Liver (tissue), 3 donors: ENCODE measurements at regions not wholly inside any gene's neighbourhood (a gene's known extent, or its start where the extent isn't known, plus 50 kb on each side); places are given as distances from the start of the nearest gene placed in this dataset.

Source experiments
- ATF3 ChIP-seq: IDR thresholded peaks from 2 replicates; pipeline ENCODE4 v1.6.1; 2016; ENCODE audit warnings: antibody characterized with exemption
- GABPA ChIP-seq, 2 donors: IDR thresholded peaks in 1 of 2; conservative IDR thresholded peaks in 1 of 2; 2 replicates each; pipeline ENCODE4 v1.6.1; 2016; ENCODE audit warnings: antibody characterized with exemption in 2 of 2, mild to moderate bottlenecking in 1 of 2, moderate library complexity in 1 of 2
- HNF4A ChIP-seq, 2 donors: conservative IDR thresholded peaks; 2 replicates each; pipeline ENCODE4 v1.6.1; 2016; ENCODE audit warnings: antibody characterized with exemption in 2 of 2, mild to moderate bottlenecking in 2 of 2
- JUND ChIP-seq, 2 donors: IDR thresholded peaks; 2 replicates each; pipeline ENCODE4 v1.6.1; 2016; ENCODE audit warnings: antibody characterized with exemption in 2 of 2
- NR2F2 ChIP-seq: IDR thresholded peaks from 2 replicates; pipeline ENCODE4 v1.6.1; 2016; ENCODE audit warnings: antibody characterized with exemption
- RAD21 ChIP-seq, 2 donors: IDR thresholded peaks; 2 replicates each; pipeline ENCODE4 v1.6.1; 2016; ENCODE audit warnings: antibody characterized with exemption in 2 of 2, mild to moderate bottlenecking in 2 of 2
- REST ChIP-seq: IDR thresholded peaks from 2 replicates; pipeline ENCODE4 v1.6.1; 2016; ENCODE audit warnings: antibody characterized with exemption, mild to moderate bottlenecking
- SP1 ChIP-seq: IDR thresholded peaks from 2 replicates; pipeline ENCODE4 v1.6.1; 2018; ENCODE audit warnings: antibody characterized with exemption, mild to moderate bottlenecking
- YY1 ChIP-seq: IDR thresholded peaks from 2 replicates; pipeline ENCODE4 v1.6.1; 2016; ENCODE audit warnings: antibody characterized with exemption, mild to moderate bottlenecking
- ZBTB33 ChIP-seq: IDR thresholded peaks from 2 replicates; pipeline ENCODE4 v1.6.1; 2016; ENCODE audit warnings: antibody characterized with exemption
- TF ChIP-seq, protein P1 (sequence below): fragments of 150-350 bp; IDR thresholded peaks from 2 replicates; pipeline ENCODE4 v1.5.1; 2017; ENCODE audit warnings: improper control_type of control experiment, low read depth, low read length; ENCODE audit not compliant: missing input control
- TF ChIP-seq, protein P2 (sequence below): IDR thresholded peaks from 2 replicates; pipeline ENCODE4 v1.6.1; 2016; ENCODE audit warnings: antibody characterized with exemption
- donor health status: healthy.
- donor health status: healthy.

DNA sequence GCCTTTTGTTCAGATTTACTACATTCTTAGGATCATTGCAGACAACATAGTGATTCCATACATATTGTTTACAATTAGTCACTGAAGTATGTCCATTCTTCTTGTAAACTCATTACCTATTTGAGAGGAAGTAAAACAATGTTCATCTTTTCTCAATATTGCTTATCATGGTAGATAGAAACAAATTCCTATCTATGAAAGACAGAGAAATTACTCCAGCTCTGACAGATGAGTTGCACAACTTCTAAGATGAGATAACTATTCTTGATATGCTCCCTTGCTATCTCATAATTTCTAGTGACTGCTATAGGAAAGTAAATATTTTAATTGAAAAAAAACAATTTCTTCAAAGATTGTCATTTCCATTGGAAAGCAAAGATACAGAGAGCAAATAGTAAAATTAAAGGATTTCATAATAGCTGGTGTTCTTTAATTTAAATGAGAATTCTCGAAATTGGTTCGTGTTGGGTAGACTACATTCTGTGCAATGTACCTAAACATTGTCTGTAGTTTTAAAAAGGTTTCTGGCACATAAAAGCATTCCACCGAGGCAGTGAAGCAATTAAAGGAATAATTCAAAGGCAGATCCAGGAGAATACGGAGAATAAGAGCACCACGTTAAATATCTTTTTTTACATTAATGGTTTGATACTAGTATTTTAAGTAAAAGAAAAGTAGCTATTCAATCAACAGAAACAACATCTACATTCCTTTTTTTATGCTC is 1029.1 kb upstream of the ACO1 start:
- TF ChIP-seq, protein P1, sequence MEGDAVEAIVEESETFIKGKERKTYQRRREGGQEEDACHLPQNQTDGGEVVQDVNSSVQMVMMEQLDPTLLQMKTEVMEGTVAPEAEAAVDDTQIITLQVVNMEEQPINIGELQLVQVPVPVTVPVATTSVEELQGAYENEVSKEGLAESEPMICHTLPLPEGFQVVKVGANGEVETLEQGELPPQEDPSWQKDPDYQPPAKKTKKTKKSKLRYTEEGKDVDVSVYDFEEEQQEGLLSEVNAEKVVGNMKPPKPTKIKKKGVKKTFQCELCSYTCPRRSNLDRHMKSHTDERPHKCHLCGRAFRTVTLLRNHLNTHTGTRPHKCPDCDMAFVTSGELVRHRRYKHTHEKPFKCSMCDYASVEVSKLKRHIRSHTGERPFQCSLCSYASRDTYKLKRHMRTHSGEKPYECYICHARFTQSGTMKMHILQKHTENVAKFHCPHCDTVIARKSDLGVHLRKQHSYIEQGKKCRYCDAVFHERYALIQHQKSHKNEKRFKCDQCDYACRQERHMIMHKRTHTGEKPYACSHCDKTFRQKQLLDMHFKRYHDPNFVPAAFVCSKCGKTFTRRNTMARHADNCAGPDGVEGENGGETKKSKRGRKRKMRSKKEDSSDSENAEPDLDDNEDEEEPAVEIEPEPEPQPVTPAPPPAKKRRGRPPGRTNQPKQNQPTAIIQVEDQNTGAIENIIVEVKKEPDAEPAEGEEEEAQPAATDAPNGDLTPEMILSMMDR = no peak
- TF ChIP-seq JUND (IDR thresholded peaks at IDR 0.05) (no peak), ZBTB33 (no peak), ATF3 (no peak), GABPA (IDR thresholded peaks at IDR 0.05 in 1 of 2, conservative IDR thresholded peaks at IDR 0.05 in 1 of 2) (no peak), REST (no peak), SP1 (no peak), HNF4A (conservative IDR thresholded peaks at IDR 0.05) (no peak), RAD21 (IDR thresholded peaks at IDR 0.05) (no peak), YY1 (no peak), NR2F2 (no peak)
- TF ChIP-seq, protein P2, sequence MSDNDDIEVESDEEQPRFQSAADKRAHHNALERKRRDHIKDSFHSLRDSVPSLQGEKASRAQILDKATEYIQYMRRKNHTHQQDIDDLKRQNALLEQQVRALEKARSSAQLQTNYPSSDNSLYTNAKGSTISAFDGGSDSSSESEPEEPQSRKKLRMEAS = no peak
